ENCODE measurements at regions not wholly inside any gene's neighbourhood (a gene's known extent, or its start where the extent isn't known, plus 50 kb on each side); places are given as distances from the start of the nearest gene placed in this dataset.

GRCh38 chr13:76239031-76239680 is 603.0 kb downstream of the LMO7 start:
- Histone ChIP-seq H3K9me3 (ENCODE audit: control insufficient read depth in 2 of 3, insufficient read depth in 1 of 3, low read length in 3 of 3) (peaks cover 0 to 2% (median 0%) of the 10 kb centered on the region in 3 donors), H3K4me1 (ENCODE audit: control insufficient read depth in 2 of 3, insufficient read depth in 2 of 3, low read depth in 1 of 3, low read length in 3 of 3) (no peaks in the 10 kb centered on the region), H3K27ac (ENCODE audit: low read depth in 2 of 2, low read length in 2 of 2) (no peak overlapping the region), H3K9ac (ENCODE audit: low read length in 3 of 3) (no peak overlapping the region), H3K36me3 (ENCODE audit: control insufficient read depth in 2 of 3, insufficient read depth in 3 of 3, low read length in 3 of 3) (no peaks in the 10 kb centered on the region), H3K4me3 (ENCODE audit: low read length in 3 of 3) (no peak overlapping the region), H3K27me3 (ENCODE audit: control insufficient read depth, insufficient read depth, low read length) (no peaks in the 10 kb centered on the region)
- no peak for TF ChIP-seq CTCF (IDR thresholded peaks at IDR 0.05; ENCODE audit: borderline replicate concordance, extremely low read depth, insufficient read depth)
- FAIRE-seq (no peak), DNase-seq (no peak)
- intact Hi-C loops (cut with DNase I) = no loop called here

- Histone ChIP-seq H3K9me3 (ENCODE audit: control insufficient read depth in 2 of 3, insufficient read depth in 1 of 3, low read length in 3 of 3) (peaks cover 0 to 2% (median 0%) of the 10 kb centered on the region in 3 donors), H3K4me3 (ENCODE audit: low read length in 3 of 3) (no peak overlapping the region), H3K36me3 (ENCODE audit: control insufficient read depth in 2 of 3, insufficient read depth in 3 of 3, low read length in 3 of 3) (no peaks in the 10 kb centered on the region), H3K27ac (ENCODE audit: low read depth in 2 of 2, low read length in 2 of 2) (no peak overlapping the region), H3K4me1 (ENCODE audit: control insufficient read depth in 2 of 3, insufficient read depth in 2 of 3, low read depth in 1 of 3, low read length in 3 of 3) (no peaks in the 10 kb centered on the region), H3K27me3 (ENCODE audit: control insufficient read depth, insufficient read depth, low read length) (no peaks in the 10 kb centered on the region), H3K9ac (ENCODE audit: low read length in 3 of 3) (no peak overlapping the region)
- no peak for TF ChIP-seq CTCF (IDR thresholded peaks at IDR 0.05; ENCODE audit: borderline replicate concordance, extremely low read depth, insufficient read depth)
- intact Hi-C loops (cut with DNase I) = no loop called here
- no peak for DNase-seq
- no peak for FAIRE-seq
Observed at GRCh38 chr13:76231522-76232167, 595.5 kb downstream of the LMO7 start.

GRCh38 chr13:76229281-76229680 is 593.2 kb downstream of the LMO7 start:
- H3K4me1 ChIP-seq (ENCODE audit: control insufficient read depth in 2 of 3, insufficient read depth in 2 of 3, low read depth in 1 of 3, low read length in 3 of 3) = no peaks in the 10 kb centered on the region
- no peak for TF ChIP-seq CTCF (IDR thresholded peaks at IDR 0.05; ENCODE audit: borderline replicate concordance, extremely low read depth, insufficient read depth)
- H3K27ac ChIP-seq (ENCODE audit: low read depth in 2 of 2, low read length in 2 of 2) = no peak overlapping the region
- no peak for DNase-seq
- intact Hi-C loops (cut with DNase I) = no loop called here
- FAIRE-seq = no peak
- H3K27me3 ChIP-seq (ENCODE audit: control insufficient read depth, insufficient read depth, low read length) = no peaks in the 10 kb centered on the region
- H3K36me3 ChIP-seq (ENCODE audit: control insufficient read depth in 2 of 3, insufficient read depth in 3 of 3, low read length in 3 of 3) = no peaks in the 10 kb centered on the region
- H3K9ac ChIP-seq (ENCODE audit: low read length in 3 of 3) = no peak overlapping the region
- no peak overlapping the region for H3K4me3 ChIP-seq (ENCODE audit: low read length in 3 of 3)
- no peaks in the 10 kb centered on the region for H3K9me3 ChIP-seq (ENCODE audit: control insufficient read depth in 2 of 3, insufficient read depth in 1 of 3, low read length in 3 of 3)

Data from kidney (tissue), 13 donors.